ENCODE measurements at regions not wholly inside any gene's neighbourhood (a gene's known extent, or its start where the extent isn't known, plus 50 kb on each side); places are given as distances from the start of the nearest gene placed in this dataset.
A peak's percentile ranks its signal among the peaks of the same experiment; 100 is the strongest.
"Not testable (repeated sequence)": the region's sequence is repeated elsewhere in the genome, so short reads cannot be mapped to it uniquely, and the experiment has no call there.

DNA sequence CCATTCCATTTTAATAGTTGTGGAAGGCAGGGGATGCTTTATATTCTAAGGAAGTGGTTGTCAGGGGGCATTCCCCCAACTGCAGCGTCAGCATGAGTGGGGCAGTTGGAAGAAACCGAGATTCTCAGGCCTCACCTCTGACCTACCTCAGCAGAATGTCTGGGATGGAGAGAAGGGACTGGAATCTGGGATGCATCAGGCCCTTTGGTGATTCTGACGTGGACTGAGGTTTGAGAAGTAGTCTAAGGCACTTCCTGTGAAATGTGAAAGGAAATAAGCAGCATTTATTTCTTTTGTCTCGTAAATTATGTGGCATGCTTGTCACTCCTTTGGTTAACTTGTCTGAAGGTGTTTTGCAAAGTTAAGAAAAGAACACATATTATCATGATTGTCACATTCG is 540.7 kb upstream of the NETO1 start:
- DNase-seq, result peak; percentile 77

- DNase-seq, result peak; percentile 62
Observed at GRCh38 chr18:73407506-73407905, 539.7 kb upstream of the NETO1 start.

DNA sequence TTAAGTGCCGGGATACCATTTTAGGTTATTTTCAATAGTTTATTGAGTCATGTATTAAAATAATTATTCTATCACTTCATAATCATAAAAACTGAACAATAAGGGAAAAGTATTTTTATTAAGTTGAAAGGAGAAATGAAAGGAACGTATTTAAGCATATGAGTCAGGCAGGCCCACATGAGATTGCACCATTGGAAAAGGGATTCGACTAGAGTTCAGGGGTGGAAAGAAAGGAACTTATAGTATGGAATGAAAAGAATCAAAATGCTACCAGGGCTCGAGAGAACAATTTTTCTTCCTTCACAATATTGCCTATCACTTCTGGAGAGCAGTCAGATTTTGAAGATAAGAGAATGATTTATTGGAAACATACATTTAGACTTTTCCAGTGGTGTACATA is 516.5 kb upstream of the NETO1 start:
- no peak for DNase-seq

DNA sequence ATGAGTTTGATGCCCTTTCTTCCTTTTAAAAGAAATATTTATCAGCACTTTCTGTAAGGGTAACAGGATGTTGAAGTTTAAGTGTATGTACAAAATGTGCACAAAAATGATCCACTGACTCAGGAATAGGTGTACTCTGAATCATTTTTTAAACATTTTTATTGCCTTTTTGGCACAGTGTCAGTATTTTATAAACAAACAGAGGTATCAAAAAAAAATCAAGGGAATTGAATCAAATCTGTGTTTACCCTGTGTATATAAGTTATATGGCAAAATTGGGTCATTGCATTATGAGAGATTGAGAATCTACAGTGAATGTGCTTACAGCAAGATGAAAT is 513.9 kb upstream of the NETO1 start:
- DNase-seq, result no peak

DNA sequence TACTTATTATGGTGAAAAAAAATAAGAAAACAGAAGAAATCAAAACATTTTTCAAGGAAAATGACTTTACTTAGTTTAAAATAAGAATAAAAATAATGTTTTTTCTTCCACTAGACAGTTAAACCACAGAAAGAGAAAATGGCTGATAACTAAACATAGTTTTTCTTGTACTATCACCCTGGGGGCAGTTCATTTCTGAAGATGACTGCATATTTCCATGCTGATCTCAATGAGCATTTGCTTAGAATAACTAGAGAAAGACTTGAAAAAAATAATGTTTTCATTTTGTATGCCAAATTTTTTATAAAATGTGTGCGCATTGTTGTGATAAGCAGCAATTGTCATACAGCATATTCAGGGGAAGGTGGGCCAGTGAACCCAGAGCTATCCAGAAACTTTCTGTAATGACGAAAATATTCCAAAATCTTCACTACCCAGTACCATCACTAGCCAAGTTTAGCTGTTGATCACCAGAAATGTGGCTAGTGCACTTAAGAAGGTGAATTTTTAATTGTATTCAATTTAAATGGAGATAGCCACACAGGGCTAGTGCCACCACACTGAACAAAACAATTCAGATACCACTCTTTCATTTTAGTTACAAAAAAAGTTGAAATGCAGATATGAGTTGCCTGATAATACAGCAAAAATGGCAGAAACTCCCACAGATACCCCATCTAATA is 513.4 kb upstream of the NETO1 start:
- no peak for DNase-seq

GRCh38 chr18:73366713-73367112 is 498.9 kb upstream of the NETO1 start:
- DNase-seq, result no peak

GRCh38 chr18:73365018-73365417 is 497.2 kb upstream of the NETO1 start:
- DNase-seq, result no peak

GRCh38 chr18:73355121-73355520 is 487.3 kb upstream of the NETO1 start:
- no peak for DNase-seq

DNA sequence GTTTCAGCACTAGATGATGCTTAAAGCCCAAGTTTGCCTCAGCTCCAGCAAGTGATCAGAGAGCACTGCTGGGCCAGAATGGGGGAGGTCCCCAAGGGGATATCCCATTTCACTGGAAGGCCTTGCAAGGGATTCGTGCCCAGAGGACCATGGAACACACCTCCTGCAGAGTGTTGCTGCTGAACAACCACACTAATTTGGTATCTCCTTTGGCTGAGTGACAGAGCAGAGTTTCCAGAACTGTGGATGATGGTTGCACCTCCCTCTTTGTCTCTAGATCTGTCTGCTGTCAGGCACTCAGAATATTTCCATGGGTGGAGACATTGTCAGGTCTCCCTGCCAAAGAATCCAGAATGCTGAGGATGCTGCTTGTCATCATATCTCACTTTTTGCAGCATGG is 484.8 kb upstream of the NETO1 start:
- no peak for DNase-seq

DNA sequence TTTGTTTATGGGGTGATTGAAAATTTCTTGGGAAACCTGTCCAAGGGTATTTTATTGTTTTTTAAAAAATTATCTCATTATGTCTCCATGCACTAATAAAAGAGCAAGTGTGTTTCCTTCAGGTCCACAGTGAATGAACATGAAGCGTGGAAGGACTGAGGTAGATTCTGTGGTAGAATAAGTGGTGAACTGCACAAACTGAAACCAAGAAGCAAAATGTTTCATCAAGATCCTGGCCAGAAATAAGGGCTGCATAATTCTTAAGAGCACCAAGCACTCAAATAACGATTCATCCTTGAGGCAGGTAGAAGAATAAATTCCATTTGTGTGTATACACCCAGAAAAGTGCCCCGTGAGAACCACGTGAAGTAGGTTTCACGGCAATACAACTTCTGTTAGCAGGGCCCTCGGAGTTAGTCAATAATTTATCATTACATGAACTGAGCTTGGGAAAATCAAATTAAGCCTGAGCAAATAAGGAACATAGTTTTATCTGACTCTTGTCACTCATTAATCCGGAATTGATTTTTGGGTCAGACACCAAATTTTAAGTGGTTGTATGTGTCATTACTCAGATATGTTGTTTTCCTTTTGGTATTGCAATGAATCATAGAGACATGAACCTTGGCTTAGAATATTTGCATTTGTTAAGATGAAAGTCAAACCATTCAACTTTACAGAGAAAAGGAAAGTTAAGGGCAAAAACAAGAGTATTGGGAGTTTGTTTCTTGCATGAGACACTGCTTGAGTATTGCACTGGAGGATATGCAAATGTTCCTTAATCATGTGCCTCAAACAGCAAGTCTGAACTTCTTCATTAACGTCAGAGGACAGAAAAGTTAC is 472.6 kb upstream of the NETO1 start:
- no peak for DNase-seq

DNA sequence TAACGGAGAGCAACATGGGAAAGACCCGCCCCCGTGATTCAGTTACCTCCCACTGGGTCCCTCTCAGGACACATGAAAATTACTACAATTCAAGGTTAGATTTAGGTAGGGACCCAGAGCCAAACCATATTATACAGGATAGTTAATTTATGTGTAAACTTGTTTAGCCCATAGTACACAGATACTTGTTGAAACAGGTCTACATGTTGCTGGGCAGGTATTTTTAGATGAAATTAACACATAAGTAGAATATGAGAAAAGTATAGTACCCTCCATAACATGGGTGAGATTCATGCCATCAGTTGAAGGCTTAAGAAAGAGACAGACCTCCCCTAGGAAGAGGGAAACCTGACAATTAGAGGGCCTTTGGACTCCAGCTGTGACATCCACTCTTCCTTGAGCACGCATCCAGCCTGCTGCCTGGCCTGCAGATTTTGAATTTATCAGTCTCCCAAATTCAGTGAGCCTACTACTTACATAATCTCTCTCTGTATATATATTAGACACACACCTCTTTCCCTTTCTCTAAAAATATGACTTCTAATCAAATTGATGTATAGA is 463.5 kb upstream of the NETO1 start:
- no peak for DNase-seq

- not testable (repeated sequence) for DNase-seq
Observed at GRCh38 chr18:73330106-73330505, 462.3 kb upstream of the NETO1 start.

DNA sequence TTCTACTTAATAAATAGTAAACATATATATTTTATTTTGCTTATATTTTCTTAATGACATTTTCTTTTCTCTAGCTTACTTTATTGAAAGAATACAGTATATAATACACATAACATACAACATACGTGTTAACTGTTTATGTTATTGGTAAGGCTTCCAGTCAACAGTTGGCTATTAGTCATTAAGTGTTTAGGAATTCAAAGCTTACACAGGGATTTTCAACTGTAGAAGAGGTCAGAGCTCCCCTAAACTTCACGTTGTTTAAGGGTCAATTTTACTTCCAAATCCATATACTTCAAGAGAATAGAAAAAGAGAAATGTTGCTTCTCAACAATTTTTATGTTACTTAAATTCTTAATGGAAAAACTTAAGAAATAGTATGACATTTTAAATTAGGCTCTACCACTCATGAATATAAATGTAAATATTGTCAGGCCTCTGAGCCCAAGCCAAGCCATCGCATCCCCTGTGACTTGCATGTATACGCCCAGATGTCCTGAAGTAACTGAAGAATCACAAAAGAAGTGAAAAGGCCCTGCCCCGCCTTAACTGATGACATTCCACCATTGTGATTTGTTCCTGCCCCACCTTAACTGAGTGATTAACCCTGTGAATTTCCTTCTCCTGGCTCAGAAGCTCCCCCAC is 456.5 kb upstream of the NETO1 start:
- DNase-seq, result not testable (repeated sequence)

DNA sequence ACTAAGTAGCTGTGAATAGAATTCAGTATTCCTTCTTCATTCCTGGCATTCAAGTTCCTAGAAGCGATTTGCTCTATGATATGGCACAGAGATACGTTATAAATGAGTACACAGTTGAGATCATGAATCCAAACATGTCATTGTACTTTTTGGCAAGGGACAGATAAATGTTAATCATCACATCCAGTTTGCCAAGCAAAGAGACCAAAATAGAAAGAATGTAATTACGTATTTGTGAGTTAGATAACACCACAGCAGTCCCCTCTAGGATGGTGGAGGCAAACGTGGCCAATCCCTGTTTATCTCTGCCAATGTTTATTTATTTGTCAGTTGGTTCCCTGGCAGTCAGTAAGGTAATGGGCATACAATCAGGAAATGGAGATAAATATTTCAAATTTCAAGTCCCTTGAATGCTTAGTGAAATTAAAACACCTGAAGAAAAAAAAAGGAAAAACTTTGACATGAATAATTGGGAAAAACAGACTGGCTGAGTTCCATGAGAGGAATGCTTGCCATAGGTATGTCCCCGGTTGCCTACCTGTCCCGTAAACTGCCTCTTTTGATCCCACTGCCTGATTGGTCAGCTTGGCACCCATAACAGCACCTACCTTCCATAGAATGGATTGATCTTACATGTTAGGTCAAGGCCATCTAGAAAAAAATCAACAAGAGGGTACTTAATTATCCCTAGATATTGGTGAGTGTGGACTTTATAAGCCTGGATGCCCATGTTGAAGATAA is 451.1 kb upstream of the NETO1 start:
- no peak for DNase-seq

GRCh38 chr18:73316513-73316912 is 448.7 kb upstream of the NETO1 start:
- DNase-seq, result no peak

- no peak for DNase-seq
Observed at GRCh38 chr18:73315381-73315780, 447.6 kb upstream of the NETO1 start.

DNA sequence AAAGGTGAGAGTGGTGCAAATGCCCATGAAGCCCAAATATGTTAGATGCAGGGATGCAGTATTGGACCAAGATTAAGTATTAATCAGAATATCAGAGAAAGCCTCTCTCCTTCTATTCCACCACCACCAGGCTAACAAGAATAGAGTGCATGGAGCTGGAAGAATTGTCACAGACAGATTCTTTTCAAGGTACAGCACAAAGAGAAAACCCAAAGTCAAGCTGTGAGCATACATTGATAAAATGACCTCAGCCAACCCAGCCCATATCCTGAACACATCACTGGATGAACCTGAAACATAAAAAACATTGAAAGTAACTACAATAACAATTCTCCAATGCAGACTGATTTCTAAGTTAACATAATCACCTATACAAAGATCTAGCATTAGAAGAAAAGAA is 445.7 kb upstream of the NETO1 start:
- no peak for DNase-seq

- DNase-seq, result no peak
Observed at GRCh38 chr18:73296686-73297085, 428.9 kb upstream of the NETO1 start.

DNA sequence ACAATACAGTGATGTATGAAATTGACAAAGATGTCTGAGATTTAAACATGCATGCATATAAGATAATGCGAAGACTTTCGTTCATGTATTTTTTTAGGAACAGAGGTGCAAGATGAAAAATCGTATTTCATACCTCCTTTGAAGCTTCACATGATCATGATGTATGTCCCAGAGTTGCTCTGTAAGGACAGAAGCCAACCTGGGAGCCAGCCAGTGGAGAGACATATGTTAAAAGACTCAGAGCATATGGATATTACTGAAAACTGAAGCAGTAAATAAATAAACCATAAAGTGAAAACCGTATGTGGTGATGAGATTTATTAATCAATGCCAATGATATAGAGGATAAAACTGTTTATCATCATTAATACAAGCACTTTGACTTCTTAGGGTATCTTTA is 424.4 kb upstream of the NETO1 start:
- DNase-seq, result no peak

GRCh38 chr18:73288813-73289212 is 421.0 kb upstream of the NETO1 start:
- DNase-seq, result no peak

DNA sequence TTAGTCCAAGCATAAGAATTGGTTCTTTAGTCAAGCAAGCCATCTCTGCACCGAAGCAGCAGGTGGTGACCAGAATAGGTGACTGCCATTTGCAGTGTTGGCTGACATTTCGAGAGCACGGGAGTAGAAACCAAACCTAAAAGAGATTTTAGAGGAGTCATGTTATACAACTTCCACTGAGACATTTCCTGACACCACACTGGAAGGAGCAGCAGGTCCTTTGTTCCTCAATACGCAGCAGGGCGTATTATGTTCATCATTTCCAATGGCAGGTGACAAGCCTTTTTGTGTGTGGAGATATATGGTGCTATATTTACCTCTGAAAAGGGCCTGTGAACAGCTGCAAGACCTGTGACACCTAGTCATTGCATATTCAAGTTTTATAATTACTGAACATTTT is 418.8 kb upstream of the NETO1 start:
- no peak for DNase-seq

- peak; percentile 95 for DNase-seq
Observed at GRCh38 chr18:73283788-73284187, 416.0 kb upstream of the NETO1 start.

DNA sequence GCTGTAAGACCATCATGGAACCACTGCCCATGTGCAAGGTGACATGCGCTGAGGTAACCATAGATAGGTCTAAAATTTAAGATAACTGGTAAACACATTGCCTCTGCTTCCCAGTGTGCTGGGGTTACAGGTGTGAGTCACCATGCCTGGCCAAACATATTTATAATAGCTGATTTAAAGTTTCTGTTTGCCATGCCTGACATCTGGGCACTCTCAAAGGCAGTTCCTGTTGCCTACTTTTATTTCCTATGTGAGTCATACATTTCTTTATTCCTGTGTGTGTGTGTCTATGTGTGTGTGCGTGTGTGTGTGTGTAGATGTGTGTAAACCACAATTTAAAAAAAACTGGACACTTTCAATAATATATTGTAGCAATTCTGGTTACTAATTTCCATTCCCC is 415.2 kb upstream of the NETO1 start:
- no peak for DNase-seq
